Liver (tissue), 3 donors: ENCODE measurements at regions not wholly inside any gene's neighbourhood (a gene's known extent, or its start where the extent isn't known, plus 50 kb on each side); places are given as distances from the start of the nearest gene placed in this dataset.

Experiments
- EGR1 ChIP-seq, 2 donors: IDR thresholded peaks; 2 replicates each; pipeline ENCODE4 v1.6.1; 2016 to 2018; ENCODE audit warnings: antibody characterized with exemption in 2 of 2, low read depth in 2 of 2
- GABPA ChIP-seq, 2 donors: IDR thresholded peaks in 1 of 2; conservative IDR thresholded peaks in 1 of 2; 2 replicates each; pipeline ENCODE4 v1.6.1; 2016; ENCODE audit warnings: antibody characterized with exemption in 2 of 2, mild to moderate bottlenecking in 1 of 2, moderate library complexity in 1 of 2
- HNF4A ChIP-seq, 2 donors: conservative IDR thresholded peaks; 2 replicates each; pipeline ENCODE4 v1.6.1; 2016; ENCODE audit warnings: antibody characterized with exemption in 2 of 2, mild to moderate bottlenecking in 2 of 2
- HNF4G ChIP-seq: IDR thresholded peaks from 2 replicates; pipeline ENCODE4 v1.6.1; 2016; ENCODE audit warnings: antibody characterized with exemption
- JUND ChIP-seq, 2 donors: IDR thresholded peaks; 2 replicates each; pipeline ENCODE4 v1.6.1; 2016; ENCODE audit warnings: antibody characterized with exemption in 2 of 2
- SP1 ChIP-seq: IDR thresholded peaks from 2 replicates; pipeline ENCODE4 v1.6.1; 2018; ENCODE audit warnings: antibody characterized with exemption, mild to moderate bottlenecking
- TF ChIP-seq, protein P1 (sequence below): fragments of 150-350 bp; IDR thresholded peaks from 2 replicates; pipeline ENCODE4 v1.5.1; 2017; ENCODE audit warnings: improper control_type of control experiment, low read depth, low read length; ENCODE audit not compliant: missing input control
- TF ChIP-seq, protein P2 (sequence below): IDR thresholded peaks from 2 replicates; pipeline ENCODE4 v1.6.1; 2016; ENCODE audit warnings: antibody characterized with exemption
- TF ChIP-seq, protein P3 (sequence below): IDR thresholded peaks from 2 replicates; pipeline ENCODE4 v1.6.1; 2016; ENCODE audit warnings: antibody characterized with exemption
- TF ChIP-seq, protein P4 (sequence below): IDR thresholded peaks from 2 replicates; pipeline ENCODE4 v1.6.1; 2016; ENCODE audit warnings: antibody characterized with exemption, mild to moderate bottlenecking
- donor health status: healthy.
- donor health status: healthy.

DNA sequence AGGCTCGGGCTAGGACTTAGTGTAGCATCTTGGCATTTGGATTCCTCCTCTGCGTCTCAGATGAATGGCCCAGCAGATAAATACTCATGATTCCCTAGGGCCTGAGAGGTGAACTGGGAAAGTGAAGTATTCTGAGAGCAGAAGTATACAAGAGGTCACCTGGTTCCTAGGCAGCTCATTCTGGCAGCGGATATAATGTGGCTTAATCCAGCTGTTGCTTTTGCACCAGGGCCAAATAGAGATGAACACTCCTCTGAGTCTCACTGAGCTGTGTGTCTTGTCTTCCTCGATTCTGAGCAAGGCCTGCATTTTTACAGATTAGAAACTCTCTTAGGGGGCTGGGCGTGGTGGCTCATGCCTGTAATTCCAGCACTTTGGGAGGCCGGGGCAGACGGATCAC lies 196.1 kb downstream of the SLC4A3 start:
- TF ChIP-seq, protein P1, sequence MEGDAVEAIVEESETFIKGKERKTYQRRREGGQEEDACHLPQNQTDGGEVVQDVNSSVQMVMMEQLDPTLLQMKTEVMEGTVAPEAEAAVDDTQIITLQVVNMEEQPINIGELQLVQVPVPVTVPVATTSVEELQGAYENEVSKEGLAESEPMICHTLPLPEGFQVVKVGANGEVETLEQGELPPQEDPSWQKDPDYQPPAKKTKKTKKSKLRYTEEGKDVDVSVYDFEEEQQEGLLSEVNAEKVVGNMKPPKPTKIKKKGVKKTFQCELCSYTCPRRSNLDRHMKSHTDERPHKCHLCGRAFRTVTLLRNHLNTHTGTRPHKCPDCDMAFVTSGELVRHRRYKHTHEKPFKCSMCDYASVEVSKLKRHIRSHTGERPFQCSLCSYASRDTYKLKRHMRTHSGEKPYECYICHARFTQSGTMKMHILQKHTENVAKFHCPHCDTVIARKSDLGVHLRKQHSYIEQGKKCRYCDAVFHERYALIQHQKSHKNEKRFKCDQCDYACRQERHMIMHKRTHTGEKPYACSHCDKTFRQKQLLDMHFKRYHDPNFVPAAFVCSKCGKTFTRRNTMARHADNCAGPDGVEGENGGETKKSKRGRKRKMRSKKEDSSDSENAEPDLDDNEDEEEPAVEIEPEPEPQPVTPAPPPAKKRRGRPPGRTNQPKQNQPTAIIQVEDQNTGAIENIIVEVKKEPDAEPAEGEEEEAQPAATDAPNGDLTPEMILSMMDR = no peak
- TF ChIP-seq, protein P2, sequence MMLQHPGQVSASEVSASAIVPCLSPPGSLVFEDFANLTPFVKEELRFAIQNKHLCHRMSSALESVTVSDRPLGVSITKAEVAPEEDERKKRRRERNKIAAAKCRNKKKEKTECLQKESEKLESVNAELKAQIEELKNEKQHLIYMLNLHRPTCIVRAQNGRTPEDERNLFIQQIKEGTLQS = no peak
- TF ChIP-seq JUND (IDR thresholded peaks at IDR 0.05) (no peak), GABPA (IDR thresholded peaks at IDR 0.05 in 1 of 2, conservative IDR thresholded peaks at IDR 0.05 in 1 of 2) (no peak), HNF4G (no peak), SP1 (no peak), EGR1 (IDR thresholded peaks at IDR 0.05; ENCODE audit: low read depth in 2 of 2) (no peak), HNF4A (conservative IDR thresholded peaks at IDR 0.05) (no peak)
- TF ChIP-seq, protein P3, sequence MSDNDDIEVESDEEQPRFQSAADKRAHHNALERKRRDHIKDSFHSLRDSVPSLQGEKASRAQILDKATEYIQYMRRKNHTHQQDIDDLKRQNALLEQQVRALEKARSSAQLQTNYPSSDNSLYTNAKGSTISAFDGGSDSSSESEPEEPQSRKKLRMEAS = no peak
- TF ChIP-seq, protein P4, sequence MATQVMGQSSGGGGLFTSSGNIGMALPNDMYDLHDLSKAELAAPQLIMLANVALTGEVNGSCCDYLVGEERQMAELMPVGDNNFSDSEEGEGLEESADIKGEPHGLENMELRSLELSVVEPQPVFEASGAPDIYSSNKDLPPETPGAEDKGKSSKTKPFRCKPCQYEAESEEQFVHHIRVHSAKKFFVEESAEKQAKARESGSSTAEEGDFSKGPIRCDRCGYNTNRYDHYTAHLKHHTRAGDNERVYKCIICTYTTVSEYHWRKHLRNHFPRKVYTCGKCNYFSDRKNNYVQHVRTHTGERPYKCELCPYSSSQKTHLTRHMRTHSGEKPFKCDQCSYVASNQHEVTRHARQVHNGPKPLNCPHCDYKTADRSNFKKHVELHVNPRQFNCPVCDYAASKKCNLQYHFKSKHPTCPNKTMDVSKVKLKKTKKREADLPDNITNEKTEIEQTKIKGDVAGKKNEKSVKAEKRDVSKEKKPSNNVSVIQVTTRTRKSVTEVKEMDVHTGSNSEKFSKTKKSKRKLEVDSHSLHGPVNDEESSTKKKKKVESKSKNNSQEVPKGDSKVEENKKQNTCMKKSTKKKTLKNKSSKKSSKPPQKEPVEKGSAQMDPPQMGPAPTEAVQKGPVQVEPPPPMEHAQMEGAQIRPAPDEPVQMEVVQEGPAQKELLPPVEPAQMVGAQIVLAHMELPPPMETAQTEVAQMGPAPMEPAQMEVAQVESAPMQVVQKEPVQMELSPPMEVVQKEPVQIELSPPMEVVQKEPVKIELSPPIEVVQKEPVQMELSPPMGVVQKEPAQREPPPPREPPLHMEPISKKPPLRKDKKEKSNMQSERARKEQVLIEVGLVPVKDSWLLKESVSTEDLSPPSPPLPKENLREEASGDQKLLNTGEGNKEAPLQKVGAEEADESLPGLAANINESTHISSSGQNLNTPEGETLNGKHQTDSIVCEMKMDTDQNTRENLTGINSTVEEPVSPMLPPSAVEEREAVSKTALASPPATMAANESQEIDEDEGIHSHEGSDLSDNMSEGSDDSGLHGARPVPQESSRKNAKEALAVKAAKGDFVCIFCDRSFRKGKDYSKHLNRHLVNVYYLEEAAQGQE = no peak
